ENCODE measurements at regions not wholly inside any gene's neighbourhood (a gene's known extent, or its start where the extent isn't known, plus 50 kb on each side); places are given as distances from the start of the nearest gene placed in this dataset.

DNA sequence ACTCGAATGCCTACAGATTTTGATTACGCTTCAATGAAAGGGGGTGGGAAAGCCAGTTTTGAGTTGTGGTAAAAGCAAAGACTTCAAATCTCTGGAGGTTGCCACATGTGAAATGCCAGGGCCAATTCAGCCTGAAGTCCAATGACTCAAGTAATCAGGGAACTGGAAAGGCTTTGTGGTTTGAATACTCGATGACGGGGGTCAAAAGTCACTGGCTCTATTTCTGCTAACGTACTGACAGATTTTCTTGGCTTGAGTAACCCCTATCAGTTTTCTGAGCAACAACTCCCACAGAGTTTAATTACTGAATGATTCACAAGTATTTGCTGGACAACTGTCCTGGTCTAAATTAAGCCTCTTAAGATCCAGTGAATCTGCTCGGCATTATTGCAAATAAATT is 152.2 kb downstream of the SIPA1L2 start:
- DNase-seq (ENCODE audit: low spot score): peak; percentile 64

DNA sequence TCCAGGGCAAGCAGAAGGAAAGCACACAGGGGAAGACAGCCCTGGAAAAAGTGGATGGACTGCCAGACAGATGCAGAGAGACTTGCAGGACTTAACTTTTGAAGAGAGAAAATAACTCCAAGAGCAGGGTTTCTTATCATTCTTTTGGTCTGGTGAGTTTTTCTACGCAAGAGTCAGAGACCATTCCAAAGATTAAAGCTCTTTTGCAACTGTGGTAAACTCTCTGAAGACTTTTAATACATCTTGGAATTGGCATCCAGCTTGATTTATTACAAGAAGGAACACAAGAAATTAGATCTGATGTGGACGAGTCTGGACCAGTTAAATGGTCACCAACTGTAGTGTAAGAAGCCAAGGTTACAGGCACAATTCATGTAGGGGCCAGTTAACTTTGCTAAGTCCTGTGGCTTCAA is 153.4 kb downstream of the SIPA1L2 start:
- DNase-seq (ENCODE audit: low spot score): no peak

DNA sequence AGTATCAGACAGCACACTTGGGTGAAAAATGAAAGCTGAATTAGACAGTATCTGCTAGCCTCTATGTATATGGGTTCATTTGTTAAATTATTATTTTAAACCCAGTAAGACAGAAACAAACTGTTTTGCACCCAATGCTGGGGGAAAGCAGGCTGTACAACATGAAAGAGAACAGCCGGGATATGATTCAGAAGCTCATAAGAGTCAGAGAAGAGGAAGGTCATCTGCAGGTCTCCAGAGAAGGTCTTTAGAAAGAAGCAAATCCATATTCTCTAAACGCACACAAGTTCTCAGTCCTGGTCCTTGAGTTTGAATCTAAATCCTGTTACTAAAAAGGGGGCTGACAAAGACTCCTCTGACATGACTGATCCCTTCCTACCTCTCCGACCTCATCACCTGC is 155.1 kb downstream of the SIPA1L2 start:
- DNase-seq (ENCODE audit: low spot score): no peak

DNA sequence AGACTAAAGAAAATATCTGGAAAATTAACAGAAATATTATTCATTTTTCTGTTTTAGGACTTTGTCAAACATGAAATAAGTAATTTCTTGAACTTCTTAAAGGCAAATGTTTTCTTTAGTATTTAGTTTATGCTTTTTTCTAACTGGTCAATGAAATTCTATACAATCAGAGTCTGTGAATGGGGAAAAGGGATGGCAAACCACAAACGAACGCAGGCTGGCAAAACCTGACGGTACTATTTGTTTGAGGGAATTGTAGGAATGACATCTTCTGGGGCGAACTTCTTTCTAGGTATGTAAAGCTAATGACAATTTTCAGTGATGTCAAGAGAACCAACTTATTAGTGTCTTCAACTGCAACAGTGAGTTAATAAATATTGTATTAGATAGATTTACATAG is 156.0 kb downstream of the SIPA1L2 start:
- no peak for DNase-seq (ENCODE audit: low spot score)

DNA sequence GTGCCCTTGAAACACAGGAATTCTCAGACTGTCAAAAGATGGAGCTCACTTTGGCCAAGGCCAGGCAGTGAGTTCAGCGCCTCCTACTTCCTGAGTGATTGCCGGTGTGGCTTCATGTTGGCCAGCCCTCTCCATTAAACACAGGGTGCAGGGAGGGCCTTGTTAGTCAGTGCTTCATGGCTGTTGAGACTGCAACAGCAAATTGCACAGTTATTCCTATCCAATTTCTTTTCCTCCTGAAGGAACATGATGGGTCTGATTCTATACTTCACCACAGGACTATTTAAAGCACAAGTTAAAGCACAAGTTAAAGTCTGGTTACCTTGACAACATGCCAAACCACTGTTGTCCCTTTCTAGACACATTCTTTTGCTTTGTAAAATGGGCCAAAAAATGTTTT is 156.6 kb downstream of the SIPA1L2 start:
- peak; percentile 40 for DNase-seq (ENCODE audit: low spot score)

DNA sequence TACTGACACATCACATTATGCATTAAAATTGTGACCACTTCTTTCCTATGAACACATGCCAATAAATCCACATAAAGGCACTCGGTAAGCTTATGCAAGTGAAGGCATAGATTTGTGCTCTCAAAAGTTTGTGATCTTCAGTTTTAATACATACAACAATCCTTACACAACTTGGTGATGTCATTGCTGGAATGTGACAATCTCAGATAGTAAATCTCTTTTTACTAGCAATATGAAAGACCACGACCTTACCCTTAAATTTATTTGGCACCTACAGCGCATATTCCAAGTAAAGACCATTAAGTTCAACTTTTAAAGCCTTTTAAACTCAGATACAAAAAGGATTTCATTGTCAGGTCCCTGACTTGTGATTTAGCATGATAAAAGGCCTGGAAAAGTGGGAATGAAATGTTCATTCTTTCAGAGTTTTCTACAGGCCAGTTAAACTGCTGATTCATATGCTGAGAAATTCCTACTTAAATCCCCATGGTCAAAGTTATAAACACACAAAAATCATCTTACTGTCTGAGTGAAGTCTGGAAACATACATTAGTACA is 157.4 kb downstream of the SIPA1L2 start:
- DNase-seq (ENCODE audit: low spot score): no peak

DNA sequence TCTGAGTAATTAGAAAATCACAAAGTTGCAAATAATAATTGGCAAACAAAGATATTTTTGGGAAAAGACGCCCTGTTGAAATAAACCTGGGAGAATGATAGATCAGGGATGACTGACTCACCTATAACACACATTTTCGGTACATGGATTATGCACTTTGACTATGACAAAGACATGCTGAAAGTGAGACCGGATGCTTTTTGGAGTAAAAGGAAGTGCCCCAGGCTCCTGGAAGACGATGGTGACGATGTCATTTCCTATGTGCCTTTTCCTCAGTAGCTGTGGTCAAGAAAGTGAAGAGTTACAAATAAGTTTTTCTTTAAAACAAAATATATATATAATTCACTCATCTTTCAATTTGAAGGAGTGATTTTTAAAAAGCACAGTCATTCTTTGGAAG is 158.7 kb downstream of the SIPA1L2 start:
- no peak for DNase-seq (ENCODE audit: low spot score)

DNA sequence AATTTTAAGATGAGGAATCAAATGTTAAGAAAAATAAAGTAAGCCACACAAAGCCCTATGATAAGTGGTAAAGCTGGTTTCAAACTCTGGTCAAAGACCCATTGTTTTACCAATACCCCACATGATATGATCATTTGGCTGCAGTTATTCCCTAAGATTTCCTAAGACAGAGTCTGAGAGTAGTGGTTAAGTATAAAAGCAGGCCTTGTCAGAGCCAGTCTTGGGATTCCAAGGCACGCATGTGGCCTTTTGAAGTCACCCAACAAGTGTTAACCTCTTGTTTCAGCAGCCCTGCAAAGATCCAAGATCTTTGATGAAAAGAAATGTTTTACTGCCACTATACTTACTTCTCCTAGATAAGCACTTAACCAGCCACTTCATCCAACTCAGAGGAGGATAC is 159.2 kb downstream of the SIPA1L2 start:
- DNase-seq (ENCODE audit: low spot score): no peak

DNA sequence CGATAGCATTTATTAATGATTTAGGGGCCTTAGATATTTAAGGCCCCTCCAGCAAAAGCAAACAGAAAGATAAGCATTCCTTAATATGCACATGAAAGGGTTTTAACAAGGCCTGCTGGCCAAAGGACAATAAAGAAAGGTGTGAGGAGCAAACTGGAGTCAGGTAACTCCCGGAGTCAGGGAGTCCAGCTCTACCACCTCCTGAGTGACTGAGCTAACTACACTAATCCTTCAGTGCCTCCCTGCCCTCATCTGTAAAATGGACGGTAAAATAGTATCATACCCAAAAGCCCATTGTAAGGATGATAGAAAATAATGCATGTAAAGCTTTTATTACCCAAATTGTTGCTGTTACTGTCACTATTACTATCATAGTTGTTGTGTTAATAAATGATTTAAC is 161.7 kb downstream of the SIPA1L2 start:
- DNase-seq (ENCODE audit: low spot score): no peak

DNA sequence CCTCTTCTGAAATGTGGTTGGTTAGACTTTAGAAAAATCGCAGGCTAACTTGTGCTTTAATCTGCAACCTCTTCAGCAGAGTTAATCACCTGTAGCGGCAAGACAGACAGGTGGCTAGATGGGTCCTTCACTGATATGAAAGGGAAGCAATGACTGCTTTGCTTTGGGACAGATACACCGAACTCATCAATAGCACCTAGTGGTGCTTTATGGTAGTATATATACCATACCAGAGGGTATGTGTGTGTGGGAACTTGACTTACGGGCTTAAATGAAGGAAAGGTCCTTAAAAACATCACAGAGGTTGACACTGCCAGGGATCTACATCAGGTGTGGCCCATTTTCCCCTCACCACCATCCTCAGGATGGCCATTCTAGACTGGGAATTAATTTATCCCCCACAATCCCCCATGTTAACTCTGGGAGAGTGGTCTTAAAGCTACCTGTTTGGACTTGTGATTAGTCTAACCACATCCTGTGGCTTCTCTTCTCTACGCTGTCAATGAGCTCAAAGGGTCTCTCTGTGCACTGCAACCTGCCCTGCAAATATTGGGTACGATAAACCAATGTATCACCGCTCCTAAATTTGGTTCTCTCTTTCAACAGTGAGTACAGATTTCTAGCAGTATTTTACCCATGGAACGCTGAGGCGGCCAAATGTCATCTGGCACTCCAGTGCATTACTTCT is 162.7 kb downstream of the SIPA1L2 start:
- DNase-seq (ENCODE audit: low spot score): no peak

DNA sequence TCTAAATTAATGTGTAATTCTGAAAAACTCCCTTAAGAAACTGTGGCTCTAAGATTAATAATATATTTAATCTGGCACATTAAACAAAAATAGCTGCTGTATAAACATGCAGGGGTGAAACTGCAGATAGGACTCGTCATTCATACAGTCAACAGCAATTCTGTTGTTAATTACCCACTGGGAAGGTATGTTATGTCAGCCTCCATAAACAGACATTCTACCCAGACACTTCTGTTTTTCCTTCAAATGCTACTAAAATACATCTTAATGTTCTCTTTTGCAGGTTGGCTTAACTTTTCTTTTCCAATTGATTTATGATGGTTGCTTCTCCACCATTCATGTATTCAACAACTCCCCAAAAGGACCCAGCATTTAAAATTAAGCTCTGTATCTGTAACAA is 165.6 kb downstream of the SIPA1L2 start:
- DNase-seq (ENCODE audit: low spot score): no peak

DNA sequence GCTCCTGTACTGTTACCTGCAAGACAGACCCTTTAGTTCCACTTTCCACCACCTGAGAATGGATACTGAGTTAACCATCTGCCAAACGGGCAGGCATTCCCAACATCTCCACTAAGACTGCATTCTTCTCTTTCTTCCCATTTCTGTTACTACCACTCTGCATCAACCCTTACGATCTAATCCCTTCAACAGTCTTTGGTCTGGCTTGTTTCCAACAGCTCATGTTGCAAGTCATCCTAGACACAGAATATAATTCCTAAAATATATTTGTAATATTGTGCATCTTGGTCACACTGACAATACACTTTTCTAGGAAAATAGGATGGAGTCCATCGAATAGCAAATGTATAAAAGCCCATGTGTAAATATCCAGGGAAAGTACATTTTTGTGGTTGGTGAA is 166.7 kb downstream of the SIPA1L2 start:
- DNase-seq (ENCODE audit: low spot score): no peak

DNA sequence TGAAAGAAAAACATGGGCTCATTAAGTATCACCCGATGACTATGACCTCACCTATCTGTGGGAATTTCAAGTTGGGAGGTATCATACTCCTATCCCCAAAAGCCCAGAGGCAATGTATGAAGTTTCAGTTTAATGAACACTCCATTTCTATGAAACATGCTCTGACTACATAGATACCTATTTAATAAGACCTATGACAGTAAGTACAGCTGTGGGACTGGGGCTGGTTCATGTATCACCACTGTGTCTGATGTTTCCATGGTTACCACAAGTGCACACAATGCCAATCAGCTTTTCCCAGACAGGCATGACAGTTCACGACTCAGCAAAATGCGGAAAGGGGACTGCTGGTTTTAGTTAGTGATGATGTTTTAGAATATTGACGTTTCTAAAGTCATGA is 167.7 kb downstream of the SIPA1L2 start:
- DNase-seq (ENCODE audit: low spot score): no peak

DNA sequence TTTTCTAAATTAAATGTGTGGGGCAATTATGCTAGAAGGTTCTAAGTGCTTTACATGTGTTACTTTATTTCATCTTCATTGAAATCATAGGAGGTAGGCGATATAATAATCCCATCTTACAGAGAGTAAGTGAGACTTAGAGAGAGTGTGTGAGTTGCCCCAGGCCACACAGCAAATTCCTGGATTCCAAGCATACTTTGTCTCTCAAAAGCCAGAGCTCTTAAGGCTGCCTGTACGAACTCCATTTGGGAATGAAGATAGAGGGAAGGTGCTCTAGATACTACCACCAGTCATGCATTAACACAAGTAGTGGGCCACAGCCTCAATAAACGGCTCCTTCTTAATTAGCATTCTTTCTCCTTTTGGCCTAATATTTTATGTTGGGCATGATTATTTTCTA is 170.1 kb downstream of the SIPA1L2 start:
- no peak for DNase-seq (ENCODE audit: low spot score)

DNA sequence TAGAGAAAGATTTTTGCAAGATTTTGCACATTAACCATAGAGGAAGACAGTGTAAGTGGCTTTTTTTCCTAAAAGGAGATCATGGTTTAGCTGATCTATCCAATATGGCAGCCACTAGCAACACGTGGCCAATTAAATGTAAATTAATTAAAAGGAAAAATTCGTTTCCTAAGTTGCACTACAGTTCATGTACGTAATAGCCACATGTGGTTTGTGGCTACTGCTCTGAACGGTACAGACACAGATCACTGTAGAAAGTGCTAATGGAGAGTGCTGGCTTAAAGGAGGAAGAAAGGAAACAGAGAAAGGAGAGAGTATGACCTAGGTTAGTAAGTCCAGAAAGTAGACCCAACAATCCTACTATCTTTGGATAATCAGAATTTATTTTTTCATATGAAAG is 170.8 kb downstream of the SIPA1L2 start:
- DNase-seq (ENCODE audit: low spot score): no peak

DNA sequence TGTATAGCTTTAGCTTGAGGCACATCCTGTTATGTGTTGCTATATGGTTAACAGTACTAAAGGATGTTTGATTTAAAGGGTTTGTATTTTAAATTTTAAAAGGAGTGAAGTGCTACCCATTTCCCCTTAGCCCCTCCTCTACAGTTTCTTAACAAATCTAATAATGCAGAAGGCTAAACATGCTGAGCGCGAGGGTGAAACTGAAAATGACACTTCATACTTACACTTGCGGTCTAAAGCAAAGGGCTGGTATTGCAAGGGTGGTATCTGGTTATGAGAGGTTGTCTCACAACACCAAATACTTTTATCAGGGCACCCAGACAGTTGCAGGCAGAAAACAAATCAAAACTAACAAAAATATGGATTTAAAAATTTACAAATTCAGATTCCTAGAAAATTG is 172.3 kb downstream of the SIPA1L2 start:
- no peak for DNase-seq (ENCODE audit: low spot score)

DNA sequence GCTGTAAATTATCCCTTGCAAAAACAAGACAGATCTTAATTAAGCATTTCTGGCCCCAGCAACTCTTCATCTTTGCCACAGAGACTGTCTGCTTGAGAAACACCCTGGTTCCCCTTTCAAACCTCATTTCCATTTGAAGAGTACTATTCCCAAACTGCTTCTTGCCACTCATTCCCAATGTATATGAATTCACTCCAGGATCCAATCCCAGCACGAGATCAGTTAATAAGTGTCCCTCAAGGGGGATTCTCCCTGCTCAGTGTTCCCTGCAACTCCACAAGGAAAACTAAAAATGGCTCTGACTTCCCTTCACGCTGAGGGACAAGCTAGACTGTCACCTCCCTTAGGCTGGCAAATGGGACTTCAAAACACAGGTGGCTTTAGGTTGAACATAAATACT is 173.2 kb downstream of the SIPA1L2 start:
- DNase-seq (ENCODE audit: low spot score): no peak

DNA sequence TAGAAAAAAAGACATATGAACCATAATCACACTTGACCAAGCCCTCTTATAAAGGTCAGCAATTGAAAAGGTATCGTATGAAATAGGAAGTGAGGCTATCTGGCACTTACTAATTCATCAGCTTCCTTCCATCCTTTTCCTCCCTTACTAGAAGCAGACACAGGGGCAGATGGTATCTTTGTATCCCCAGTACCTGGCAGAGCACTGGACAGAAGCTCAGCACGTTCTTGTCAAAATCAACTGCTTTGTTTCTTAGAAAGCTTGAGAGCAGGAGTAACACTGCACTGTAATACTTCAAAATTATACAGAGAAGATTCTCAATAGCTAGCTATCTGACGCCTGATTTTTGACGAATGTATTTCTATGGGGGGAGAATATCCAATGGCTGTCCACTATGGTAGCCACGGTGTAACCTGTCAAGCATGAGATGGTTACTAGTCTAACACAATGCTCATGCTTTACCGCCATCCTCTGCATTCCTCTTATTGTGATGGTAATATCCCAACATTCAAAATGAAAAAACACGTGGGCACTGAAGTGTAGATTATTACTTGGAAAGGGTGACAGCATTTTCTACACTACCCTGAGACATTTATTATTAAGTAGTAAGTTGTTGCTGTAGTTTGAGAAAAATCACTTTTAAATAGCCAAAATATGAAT is 175.6 kb downstream of the SIPA1L2 start:
- no peak for DNase-seq (ENCODE audit: low spot score)

DNA sequence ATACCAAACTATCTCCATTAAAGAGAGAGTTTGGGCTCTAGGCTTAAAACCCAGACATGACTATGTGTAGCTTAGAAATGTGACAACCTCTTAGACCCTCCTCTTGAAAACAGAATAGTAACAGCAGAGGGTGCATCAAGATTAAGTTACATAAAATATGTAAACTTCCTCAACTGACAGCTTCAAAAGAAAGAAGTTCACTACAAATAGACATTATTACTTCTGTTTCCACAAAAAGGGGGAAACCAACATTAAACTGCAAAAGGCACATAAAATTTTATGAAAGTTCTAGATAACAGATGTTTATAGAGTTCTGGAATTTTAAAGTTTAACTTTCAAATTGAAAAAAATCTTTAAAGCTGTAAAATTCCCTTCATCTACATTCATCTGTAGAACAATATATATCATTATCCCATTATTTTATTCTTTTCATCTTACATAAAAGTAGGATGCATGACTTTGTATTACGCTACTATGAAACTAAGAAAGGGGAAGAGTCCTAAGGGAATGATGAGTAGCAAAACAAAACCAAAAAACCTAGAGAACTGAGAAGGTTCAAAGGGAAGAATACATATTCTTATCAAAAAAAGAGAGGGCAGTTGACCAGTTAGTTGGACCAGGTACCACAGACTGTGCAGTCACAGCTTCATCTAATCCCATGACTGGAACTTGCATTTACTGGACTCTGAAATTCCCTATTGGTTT is 177.0 kb downstream of the SIPA1L2 start:
- no peak for DNase-seq (ENCODE audit: low spot score)

DNA sequence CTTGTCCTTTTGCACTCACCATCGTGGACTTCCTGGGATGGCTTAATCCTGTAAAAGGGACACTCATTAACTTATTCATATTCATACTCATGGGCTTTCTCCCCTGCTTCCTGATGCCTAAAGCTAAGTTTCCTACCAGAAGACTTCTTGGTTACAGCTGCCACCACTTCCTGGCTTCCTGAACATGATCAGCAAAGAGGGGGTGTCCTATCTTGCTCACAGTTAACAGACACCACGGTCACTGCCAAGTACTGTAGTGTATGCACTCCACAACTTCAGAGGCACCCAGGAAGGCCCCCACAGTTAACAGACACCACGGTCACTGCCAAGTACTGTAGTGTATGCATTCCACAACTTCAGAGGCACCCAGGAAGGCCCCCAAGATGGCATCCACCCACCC is 177.8 kb downstream of the SIPA1L2 start:
- DNase-seq (ENCODE audit: low spot score): no peak

DNA sequence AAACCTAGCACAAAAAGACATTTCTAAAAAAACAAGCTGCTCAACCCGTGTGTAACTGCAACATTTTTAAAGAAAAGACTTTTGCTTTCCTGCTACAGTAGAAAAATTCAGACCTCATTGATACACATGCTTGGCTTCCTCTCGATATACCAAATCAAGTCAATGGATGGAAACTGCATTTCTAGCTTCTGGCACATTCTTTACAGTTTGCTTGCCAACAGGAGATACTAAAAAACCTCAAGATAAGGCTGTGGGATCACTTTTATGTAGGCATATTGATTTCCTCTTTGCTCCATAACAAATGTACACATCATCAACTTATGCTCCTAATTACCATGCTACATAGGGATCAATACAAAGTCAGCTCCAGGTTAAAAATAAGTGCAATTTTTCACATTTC is 178.4 kb downstream of the SIPA1L2 start:
- no peak for DNase-seq (ENCODE audit: low spot score)

DNA sequence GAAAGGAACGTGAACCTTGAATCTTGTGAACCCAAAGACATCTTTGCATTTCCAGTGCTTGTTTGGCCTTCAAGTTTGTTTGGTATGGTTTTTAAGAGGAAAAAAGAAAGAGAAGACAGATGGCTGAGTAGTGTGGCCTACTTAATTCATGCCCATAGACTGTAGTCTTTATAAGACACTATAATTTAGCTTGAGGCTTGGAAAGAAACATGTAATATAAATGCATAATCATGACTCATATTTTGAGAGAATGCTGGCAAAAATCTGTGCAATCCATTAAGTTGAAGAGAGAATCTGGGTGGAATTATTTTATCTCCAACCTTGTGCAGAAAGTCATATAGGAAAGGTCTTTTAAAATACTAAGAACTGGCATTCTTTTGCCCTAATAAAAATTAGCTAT is 179.3 kb downstream of the SIPA1L2 start:
- DNase-seq (ENCODE audit: low spot score): no peak

DNA sequence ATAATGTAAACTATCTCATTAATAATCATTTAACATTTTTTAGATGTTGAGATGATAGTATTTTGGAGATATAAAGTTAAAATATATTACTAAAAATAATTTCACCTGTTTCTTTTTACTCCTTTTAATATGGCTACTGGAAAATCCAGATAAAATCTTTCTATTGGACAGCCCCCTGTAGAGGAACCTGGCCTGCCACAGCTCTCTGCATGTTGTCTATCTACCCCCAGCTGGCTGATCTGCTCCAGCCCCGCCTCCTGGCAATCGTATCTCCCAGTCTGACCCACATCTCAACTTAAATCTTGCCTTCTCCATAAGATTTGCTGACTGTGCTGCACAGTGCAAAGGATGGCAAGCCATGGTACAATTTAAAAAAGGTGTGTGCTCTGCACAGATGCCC is 182.8 kb downstream of the SIPA1L2 start:
- no peak for DNase-seq (ENCODE audit: low spot score)
